ENCODE measurements at regions not wholly inside any gene's neighbourhood (a gene's known extent, or its start where the extent isn't known, plus 50 kb on each side); places are given as distances from the start of the nearest gene placed in this dataset.
"Not testable (repeated sequence)": the region's sequence is repeated elsewhere in the genome, so short reads cannot be mapped to it uniquely, and the experiment has no call there.

DNA sequence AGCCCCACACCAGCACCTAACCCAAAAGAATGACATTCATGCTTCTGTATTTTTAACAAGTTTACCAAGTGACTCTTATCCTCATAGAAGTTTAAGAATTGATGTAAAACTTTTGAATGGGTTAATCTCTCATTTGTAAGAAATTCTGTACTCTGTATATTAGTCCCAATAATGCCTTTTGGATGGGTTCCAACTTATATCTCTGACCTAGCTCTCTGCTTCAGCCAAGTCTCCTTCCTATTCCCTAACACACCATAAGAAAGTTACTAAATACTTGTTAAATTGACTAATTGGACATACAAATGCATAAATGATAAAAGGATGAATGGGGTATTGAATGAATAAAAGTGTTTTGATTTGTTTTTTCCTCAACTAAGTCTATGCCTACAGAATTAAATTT lies 557.3 kb downstream of the TMTC2 start:
- in situ Hi-C loops (cut with HindIII; ENCODE audit: low sequenced_read_pairs) = no loop called here
- DNase-seq (ENCODE audit: low read depth) = no peak
- TF ChIP-seq, protein P1, sequence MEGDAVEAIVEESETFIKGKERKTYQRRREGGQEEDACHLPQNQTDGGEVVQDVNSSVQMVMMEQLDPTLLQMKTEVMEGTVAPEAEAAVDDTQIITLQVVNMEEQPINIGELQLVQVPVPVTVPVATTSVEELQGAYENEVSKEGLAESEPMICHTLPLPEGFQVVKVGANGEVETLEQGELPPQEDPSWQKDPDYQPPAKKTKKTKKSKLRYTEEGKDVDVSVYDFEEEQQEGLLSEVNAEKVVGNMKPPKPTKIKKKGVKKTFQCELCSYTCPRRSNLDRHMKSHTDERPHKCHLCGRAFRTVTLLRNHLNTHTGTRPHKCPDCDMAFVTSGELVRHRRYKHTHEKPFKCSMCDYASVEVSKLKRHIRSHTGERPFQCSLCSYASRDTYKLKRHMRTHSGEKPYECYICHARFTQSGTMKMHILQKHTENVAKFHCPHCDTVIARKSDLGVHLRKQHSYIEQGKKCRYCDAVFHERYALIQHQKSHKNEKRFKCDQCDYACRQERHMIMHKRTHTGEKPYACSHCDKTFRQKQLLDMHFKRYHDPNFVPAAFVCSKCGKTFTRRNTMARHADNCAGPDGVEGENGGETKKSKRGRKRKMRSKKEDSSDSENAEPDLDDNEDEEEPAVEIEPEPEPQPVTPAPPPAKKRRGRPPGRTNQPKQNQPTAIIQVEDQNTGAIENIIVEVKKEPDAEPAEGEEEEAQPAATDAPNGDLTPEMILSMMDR (IDR thresholded peaks at IDR 0.05; ENCODE audit: low read depth, low read length, missing control alignments) = no peak
- no peak overlapping the region for H3K4me3 ChIP-seq (ENCODE audit: low read depth, low read length)

GRCh38 chr12:83233987-83234386 lies 547.3 kb downstream of the TMTC2 start:
- H3K4me3 ChIP-seq (ENCODE audit: low read depth, low read length); DNase-seq (ENCODE audit: low read depth); in situ Hi-C loops (cut with HindIII; ENCODE audit: low sequenced_read_pairs): not testable (repeated sequence)

DNA sequence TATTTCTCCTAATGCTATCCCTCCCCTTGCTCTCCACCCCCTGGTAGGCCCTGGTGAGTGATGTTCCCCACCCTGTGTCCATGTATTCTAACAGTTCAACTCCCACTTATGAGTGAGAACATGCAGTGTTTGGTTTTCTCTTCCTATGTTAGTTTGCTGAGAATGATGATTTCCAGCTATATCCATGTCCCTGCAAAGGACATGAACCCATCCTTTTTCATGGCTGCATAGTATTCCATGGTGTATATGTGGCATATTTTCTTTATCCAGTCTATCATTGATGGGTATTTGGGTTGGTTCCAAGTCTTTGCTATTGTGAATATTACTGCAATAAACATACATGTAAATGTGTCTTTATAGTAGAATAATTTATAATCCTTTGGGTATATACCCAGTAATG lies 540.3 kb downstream of the TMTC2 start:
- DNase-seq (ENCODE audit: low read depth); H3K4me3 ChIP-seq (ENCODE audit: low read depth, low read length); in situ Hi-C loops (cut with HindIII; ENCODE audit: low sequenced_read_pairs): not testable (repeated sequence)

- TF ChIP-seq, protein P1 (IDR thresholded peaks at IDR 0.05; ENCODE audit: low read depth, low read length, missing control alignments) = no peak
- no peak overlapping the region for H3K4me3 ChIP-seq (ENCODE audit: low read depth, low read length)
- no peak for DNase-seq (ENCODE audit: low read depth)
- in situ Hi-C loops (cut with HindIII; ENCODE audit: low sequenced_read_pairs) = no loop called here
Measured at GRCh38 chr12:83225806-83226205, 539.1 kb downstream of the TMTC2 start.

DNA sequence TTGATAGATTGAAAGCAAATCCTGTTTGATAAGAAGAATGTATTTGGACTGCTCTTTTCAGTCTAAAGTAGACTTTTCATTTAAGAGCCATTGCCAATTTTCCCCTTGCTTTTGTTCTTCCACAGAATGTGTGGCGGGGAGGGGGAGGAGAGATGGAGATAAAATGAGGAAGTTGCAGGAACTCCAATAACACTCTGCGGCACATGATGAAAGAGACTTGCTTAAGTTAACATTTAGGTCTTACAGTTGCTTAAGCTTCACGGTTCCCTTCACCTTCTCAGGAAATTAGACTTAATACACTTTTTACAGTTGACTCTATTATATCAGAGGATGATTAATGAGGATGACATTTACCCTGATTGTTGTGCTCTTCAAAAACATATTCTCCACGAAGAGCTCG lies 537.3 kb downstream of the TMTC2 start:
- TF ChIP-seq, protein P1 (IDR thresholded peaks at IDR 0.05; ENCODE audit: low read depth, low read length, missing control alignments) = no peak
- DNase-seq (ENCODE audit: low read depth) = no peak
- H3K4me3 ChIP-seq (ENCODE audit: low read depth, low read length) = no peak overlapping the region
- in situ Hi-C loops (cut with HindIII; ENCODE audit: low sequenced_read_pairs) = no loop called here

DNA sequence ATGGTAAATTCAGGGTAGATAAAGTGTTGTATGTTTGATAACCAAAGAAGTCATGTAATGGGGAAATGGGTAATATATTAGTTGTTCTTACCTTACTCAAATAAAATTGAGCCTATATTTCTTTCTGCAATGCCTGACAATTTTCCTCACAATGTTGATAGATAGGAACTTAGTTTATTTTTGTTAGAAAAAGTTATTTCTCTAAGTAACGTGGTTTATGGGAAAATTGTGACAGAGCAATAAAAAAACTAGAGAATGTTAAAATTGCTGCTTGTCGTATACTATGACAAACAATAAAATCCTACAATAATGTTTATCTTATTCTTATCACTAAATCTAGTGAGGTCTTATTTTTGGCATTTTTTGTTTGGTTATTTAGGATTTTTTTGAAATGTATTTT lies 534.1 kb downstream of the TMTC2 start:
- TF ChIP-seq, protein P1 (IDR thresholded peaks at IDR 0.05; ENCODE audit: low read depth, low read length, missing control alignments) = no peak
- no peak overlapping the region for H3K4me3 ChIP-seq (ENCODE audit: low read depth, low read length)
- in situ Hi-C loops (cut with HindIII; ENCODE audit: low sequenced_read_pairs) = no loop called here
- DNase-seq (ENCODE audit: low read depth) = no peak

DNA sequence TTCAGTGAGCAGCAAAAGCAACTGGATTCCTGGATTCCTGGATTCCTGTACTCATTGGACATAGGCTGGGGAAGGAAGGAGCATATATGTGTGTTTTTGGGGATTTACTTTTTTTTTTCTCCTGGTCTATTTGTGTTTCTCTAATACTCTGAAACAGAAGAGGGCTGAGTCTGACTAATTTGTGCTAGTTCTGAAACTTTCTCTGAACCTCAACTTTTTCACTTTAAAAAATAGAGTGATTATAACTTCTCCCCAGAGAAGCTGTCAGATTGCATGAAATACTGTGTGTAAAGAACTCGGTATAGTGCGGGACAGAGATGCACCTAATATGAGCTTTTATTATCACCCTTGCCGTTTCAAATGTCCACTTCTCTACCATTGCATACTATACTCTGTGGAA lies 529.5 kb downstream of the TMTC2 start:
- TF ChIP-seq, protein P1 (IDR thresholded peaks at IDR 0.05; ENCODE audit: low read depth, low read length, missing control alignments) = no peak

GRCh38 chr12:83214185-83214584 lies 527.5 kb downstream of the TMTC2 start:
- DNase-seq (ENCODE audit: low read depth) = no peak
- H3K4me3 ChIP-seq (ENCODE audit: low read depth, low read length) = no peak overlapping the region
- in situ Hi-C loops (cut with HindIII; ENCODE audit: low sequenced_read_pairs) = no loop called here
- TF ChIP-seq, protein P1 (IDR thresholded peaks at IDR 0.05; ENCODE audit: low read depth, low read length, missing control alignments) = no peak

More for the DNA sequence above, 529.5 kb downstream of the TMTC2 start:
- DNase-seq (ENCODE audit: low read depth) = no peak
- in situ Hi-C loops (cut with HindIII; ENCODE audit: low sequenced_read_pairs) = no loop called here
- no peak overlapping the region for H3K4me3 ChIP-seq (ENCODE audit: low read depth, low read length)

All from astrocyte of the cerebellum (primary cell).